Suppressor macrophage (primary cell): ENCODE measurements at regions not wholly inside any gene's neighbourhood (a gene's known extent, or its start where the extent isn't known, plus 50 kb on each side); places are given as distances from the start of the nearest gene placed in this dataset.

Experiments
- DNase-seq, 4 experiments: peaks; one replicate each; pipeline ENCODE4 v3.0.0-alpha.2; 2020 to 2022

- DNase-seq: no peak
Measured at GRCh38 chr11:70806461-70807194, 408.3 kb downstream of the CTTN start.

GRCh38 chr11:70807195-70807543 is 408.8 kb downstream of the CTTN start:
- DNase-seq: no peak

GRCh38 chr11:70808686-70809375 is 410.5 kb downstream of the CTTN start:
- DNase-seq: no peak

GRCh38 chr11:70810133-70810532 is 411.8 kb downstream of the CTTN start:
- DNase-seq: no peak

GRCh38 chr11:70810681-70811080 is 412.4 kb downstream of the CTTN start:
- DNase-seq: no peak

- no peak for DNase-seq
Measured at GRCh38 chr11:70811483-70811882, 413.2 kb downstream of the CTTN start.

GRCh38 chr11:70811915-70812314 is 413.6 kb downstream of the CTTN start:
- no peak for DNase-seq

GRCh38 chr11:70812472-70812871 is 414.1 kb downstream of the CTTN start:
- no peak for DNase-seq

- no peak for DNase-seq
Measured at GRCh38 chr11:70813651-70814050, 415.3 kb downstream of the CTTN start.

- DNase-seq: no peak
Measured at GRCh38 chr11:70815485-70815832, 417.1 kb downstream of the CTTN start.

- DNase-seq: no peak
Measured at GRCh38 chr11:70816156-70816678, 417.9 kb downstream of the CTTN start.

GRCh38 chr11:70818351-70818750 is 420.0 kb downstream of the CTTN start:
- DNase-seq: no peak

GRCh38 chr11:70819022-70819421 is 420.7 kb downstream of the CTTN start:
- DNase-seq: no peak

GRCh38 chr11:70820311-70820710 is 422.0 kb downstream of the CTTN start:
- no peak for DNase-seq

GRCh38 chr11:70820712-70821111 is 422.4 kb downstream of the CTTN start:
- no peak for DNase-seq

- no peak for DNase-seq
Measured at GRCh38 chr11:70823771-70824170, 425.4 kb downstream of the CTTN start.

GRCh38 chr11:70824605-70825245 is 426.4 kb downstream of the CTTN start:
- no peak for DNase-seq

GRCh38 chr11:70825893-70826540 is 426.4 kb downstream of the SHANK2 start:
- DNase-seq: no peak

- no peak for DNase-seq
Measured at GRCh38 chr11:70826541-70827335, 425.6 kb downstream of the SHANK2 start.

GRCh38 chr11:70828593-70829082 is 423.7 kb downstream of the SHANK2 start:
- DNase-seq: no peak

- DNase-seq: no peak
Measured at GRCh38 chr11:70829134-70829885, 423.1 kb downstream of the SHANK2 start.

GRCh38 chr11:70829886-70830272 is 422.5 kb downstream of the SHANK2 start:
- DNase-seq: no peak
